ENCODE measurements at regions not wholly inside any gene's neighbourhood (a gene's known extent, or its start where the extent isn't known, plus 50 kb on each side); places are given as distances from the start of the nearest gene placed in this dataset.

DNA sequence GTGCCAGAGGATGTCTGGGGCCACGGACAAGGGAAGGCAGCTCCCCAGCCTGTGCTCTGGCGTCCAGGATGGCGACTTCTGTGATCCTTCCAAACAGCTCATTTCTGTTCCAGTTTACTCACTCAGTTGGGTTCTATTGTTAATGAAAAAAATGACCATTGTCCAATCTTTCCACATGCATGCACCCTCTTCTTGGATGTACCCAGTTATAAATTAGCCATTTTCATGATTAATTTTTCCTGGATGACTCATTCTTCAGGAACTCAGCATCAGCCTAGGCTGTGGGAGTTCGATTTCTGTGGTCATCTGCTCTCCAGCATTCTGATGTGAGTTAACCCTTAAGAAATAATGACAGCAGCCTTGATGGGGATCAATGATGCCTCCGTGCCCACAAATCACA, 926.8 kb downstream of the BCL11B start:
- Histone ChIP-seq H3K27me3 (no peaks in the 10 kb centered on the region), H3K4me3 (no peak overlapping the region), H3K4me1 (no peaks in the 10 kb centered on the region), H3K36me3 (no peaks in the 10 kb centered on the region), H3K9me3 (no peaks in the 10 kb centered on the region), H3K27ac (replicated peaks in 1 of 4) (no peak overlapping the region)
- DNase-seq (ENCODE audit: extremely low spot score): peak; percentile 64
- 58% methylated on average over 5 of the region's 5 CpGs for WGBS
- TF ChIP-seq, protein P1, sequence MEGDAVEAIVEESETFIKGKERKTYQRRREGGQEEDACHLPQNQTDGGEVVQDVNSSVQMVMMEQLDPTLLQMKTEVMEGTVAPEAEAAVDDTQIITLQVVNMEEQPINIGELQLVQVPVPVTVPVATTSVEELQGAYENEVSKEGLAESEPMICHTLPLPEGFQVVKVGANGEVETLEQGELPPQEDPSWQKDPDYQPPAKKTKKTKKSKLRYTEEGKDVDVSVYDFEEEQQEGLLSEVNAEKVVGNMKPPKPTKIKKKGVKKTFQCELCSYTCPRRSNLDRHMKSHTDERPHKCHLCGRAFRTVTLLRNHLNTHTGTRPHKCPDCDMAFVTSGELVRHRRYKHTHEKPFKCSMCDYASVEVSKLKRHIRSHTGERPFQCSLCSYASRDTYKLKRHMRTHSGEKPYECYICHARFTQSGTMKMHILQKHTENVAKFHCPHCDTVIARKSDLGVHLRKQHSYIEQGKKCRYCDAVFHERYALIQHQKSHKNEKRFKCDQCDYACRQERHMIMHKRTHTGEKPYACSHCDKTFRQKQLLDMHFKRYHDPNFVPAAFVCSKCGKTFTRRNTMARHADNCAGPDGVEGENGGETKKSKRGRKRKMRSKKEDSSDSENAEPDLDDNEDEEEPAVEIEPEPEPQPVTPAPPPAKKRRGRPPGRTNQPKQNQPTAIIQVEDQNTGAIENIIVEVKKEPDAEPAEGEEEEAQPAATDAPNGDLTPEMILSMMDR (IDR thresholded peaks at IDR 0.05): no peak
- no peak for TF ChIP-seq EP300 (IDR thresholded peaks at IDR 0.05)
- TF ChIP-seq POLR2AphosphoS5 (IDR thresholded peaks at IDR 0.05): no peak
- TF ChIP-seq POLR2A (IDR thresholded peaks at IDR 0.05; ENCODE audit: low read depth): no peak
- intact Hi-C loops (cut with DNase I): no loop called here

DNA sequence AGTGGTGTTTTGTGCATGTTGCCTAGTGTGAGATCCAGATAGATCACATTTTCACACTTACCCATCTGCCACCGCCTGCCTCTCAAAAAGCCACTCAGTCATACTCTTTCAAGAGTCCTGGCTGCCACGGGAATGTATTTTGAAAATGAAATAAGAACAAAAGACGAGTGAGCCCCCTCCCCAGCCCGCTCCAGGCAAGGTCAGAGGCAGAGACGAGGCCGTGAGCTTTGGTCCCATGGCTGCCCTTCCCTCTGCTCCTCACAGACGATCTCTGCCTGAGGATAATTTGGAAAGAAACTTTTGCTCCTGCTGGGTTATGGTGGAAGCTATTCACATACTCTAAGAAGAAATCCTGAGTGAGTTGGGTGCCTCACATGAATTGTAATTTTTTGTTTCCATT, 924.3 kb downstream of the BCL11B start:
- H3K9me3 ChIP-seq: no peaks in the 10 kb centered on the region
- peak; percentile 90 for DNase-seq (ENCODE audit: extremely low spot score)
- no peaks in the 10 kb centered on the region for H3K36me3 ChIP-seq
- WGBS: 60% methylated on average over 7 of the region's 7 CpGs
- intact Hi-C loops (cut with DNase I): no loop called here
- H3K27ac ChIP-seq (replicated peaks in 1 of 4): no peak overlapping the region
- no peaks in the 10 kb centered on the region for H3K4me1 ChIP-seq
- TF ChIP-seq POLR2AphosphoS5 (IDR thresholded peaks at IDR 0.05): no peak
- TF ChIP-seq, protein P1 (IDR thresholded peaks at IDR 0.05): no peak
- no peak for TF ChIP-seq POLR2A (IDR thresholded peaks at IDR 0.05; ENCODE audit: low read depth)
- no peak for TF ChIP-seq EP300 (IDR thresholded peaks at IDR 0.05)
- peaks cover 0 to 8% (median 0%) of the 10 kb centered on the region in 4 donors for H3K27me3 ChIP-seq
- no peak overlapping the region for H3K4me3 ChIP-seq

DNA sequence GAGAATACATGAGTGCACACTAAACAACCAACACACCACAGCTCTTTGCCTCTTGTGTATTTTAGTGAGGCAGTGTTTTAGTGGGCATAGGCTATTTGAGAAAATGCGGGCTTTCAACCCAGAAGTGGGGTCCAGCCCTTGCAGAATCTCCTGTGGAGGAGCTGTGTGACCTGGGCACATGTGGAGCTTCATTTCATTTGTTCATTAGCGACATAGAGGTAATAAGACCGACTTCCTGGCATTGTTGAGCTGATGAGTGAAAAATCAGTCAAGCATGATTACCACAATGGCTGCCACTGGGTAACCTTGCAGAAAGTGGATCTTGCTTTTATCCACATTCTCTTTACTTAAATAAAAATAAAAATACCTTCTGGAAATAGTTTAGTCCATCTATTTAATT, 923.5 kb downstream of the BCL11B start:
- no peaks in the 10 kb centered on the region for H3K4me1 ChIP-seq
- no peaks in the 10 kb centered on the region for H3K9me3 ChIP-seq
- peak; percentile 55 for DNase-seq (ENCODE audit: extremely low spot score)
- no peak overlapping the region for H3K27ac ChIP-seq (replicated peaks in 1 of 4)
- H3K4me3 ChIP-seq: no peak overlapping the region
- TF ChIP-seq, protein P1 (IDR thresholded peaks at IDR 0.05): no peak
- TF ChIP-seq POLR2AphosphoS5 (IDR thresholded peaks at IDR 0.05): no peak
- no peak for TF ChIP-seq POLR2A (IDR thresholded peaks at IDR 0.05; ENCODE audit: low read depth)
- intact Hi-C loops (cut with DNase I): no loop called here
- 79% methylated on average over 3 of the region's 3 CpGs for WGBS
- no peaks in the 10 kb centered on the region for H3K36me3 ChIP-seq
- H3K27me3 ChIP-seq: peaks cover 0 to 8% (median 0%) of the 10 kb centered on the region in 4 donors

DNA sequence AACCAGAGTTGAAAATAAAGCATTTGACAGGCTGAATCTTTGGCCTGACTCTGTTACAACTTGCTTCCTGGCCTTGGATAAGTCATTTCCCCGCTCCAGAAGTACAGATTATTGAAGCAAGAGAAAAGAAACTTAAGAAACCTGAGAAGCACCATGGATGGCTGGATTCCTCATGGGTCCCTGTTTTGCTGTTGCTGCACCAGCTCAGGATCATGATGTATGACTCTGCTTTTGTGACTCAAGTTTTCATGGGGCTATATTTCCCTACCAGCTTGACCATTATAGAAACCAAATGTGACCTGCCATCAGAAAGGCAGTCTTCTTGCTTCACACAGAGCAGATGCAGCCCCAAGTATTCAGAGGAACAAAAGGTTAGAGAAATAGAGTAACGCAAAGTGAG, 921.8 kb downstream of the BCL11B start:
- WGBS: 81% methylated on average over 2 of the region's 2 CpGs
- peaks cover 0 to 8% (median 0%) of the 10 kb centered on the region in 4 donors for H3K27me3 ChIP-seq
- no peaks in the 10 kb centered on the region for H3K9me3 ChIP-seq
- H3K4me3 ChIP-seq: no peak overlapping the region
- no peak overlapping the region for H3K27ac ChIP-seq (replicated peaks in 1 of 4)
- intact Hi-C loops (cut with DNase I): no loop called here
- peak; percentile 68 for DNase-seq (ENCODE audit: extremely low spot score)
- TF ChIP-seq EP300 (IDR thresholded peaks at IDR 0.05) (no peak), POLR2A (IDR thresholded peaks at IDR 0.05; ENCODE audit: low read depth) (no peak), POLR2AphosphoS5 (IDR thresholded peaks at IDR 0.05) (no peak)
- TF ChIP-seq, protein P1 (IDR thresholded peaks at IDR 0.05): no peak
- H3K36me3 ChIP-seq: no peaks in the 10 kb centered on the region
- H3K4me1 ChIP-seq: no peaks in the 10 kb centered on the region

DNA sequence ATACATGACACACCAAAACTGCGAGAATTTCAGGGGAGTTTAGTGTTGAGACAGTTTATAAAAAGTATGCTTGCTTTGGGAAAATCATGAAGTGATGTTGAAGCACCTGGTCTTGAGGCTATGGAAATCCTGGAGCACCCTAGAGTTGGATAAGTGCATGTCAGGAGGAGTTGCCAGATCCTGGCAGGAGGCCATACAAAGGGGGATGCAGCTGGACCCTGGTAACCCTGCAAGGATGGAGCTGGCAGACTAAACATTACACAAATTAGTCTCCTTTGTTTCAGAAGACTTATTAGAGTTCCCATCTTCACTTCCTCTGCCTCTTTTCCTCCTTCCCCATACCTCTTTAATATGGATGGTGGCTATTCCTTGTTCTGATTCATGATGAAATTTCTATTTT, 907.0 kb downstream of the BCL11B start:
- peaks cover 0 to 13% (median 0%) of the 10 kb centered on the region in 4 donors for H3K27me3 ChIP-seq
- WGBS: 61% methylated on average over 1 of the region's 1 CpG
- H3K4me3 ChIP-seq: no peak overlapping the region
- H3K27ac ChIP-seq (replicated peaks in 1 of 4): no peak overlapping the region
- no peaks in the 10 kb centered on the region for H3K36me3 ChIP-seq
- TF ChIP-seq, protein P1 (IDR thresholded peaks at IDR 0.05): no peak
- TF ChIP-seq POLR2A (IDR thresholded peaks at IDR 0.05; ENCODE audit: low read depth) (no peak), EP300 (IDR thresholded peaks at IDR 0.05) (no peak), POLR2AphosphoS5 (IDR thresholded peaks at IDR 0.05) (no peak)
- H3K4me1 ChIP-seq: no peaks in the 10 kb centered on the region
- no peaks in the 10 kb centered on the region for H3K9me3 ChIP-seq
- intact Hi-C loops (cut with DNase I): no loop called here
- no peak for DNase-seq (ENCODE audit: extremely low spot score)
